ENCODE measurements at regions not wholly inside any gene's neighbourhood (a gene's known extent, or its start where the extent isn't known, plus 50 kb on each side); places are given as distances from the start of the nearest gene placed in this dataset.
"Not testable (repeated sequence)": the region's sequence is repeated elsewhere in the genome, so short reads cannot be mapped to it uniquely, and the experiment has no call there.

DNA sequence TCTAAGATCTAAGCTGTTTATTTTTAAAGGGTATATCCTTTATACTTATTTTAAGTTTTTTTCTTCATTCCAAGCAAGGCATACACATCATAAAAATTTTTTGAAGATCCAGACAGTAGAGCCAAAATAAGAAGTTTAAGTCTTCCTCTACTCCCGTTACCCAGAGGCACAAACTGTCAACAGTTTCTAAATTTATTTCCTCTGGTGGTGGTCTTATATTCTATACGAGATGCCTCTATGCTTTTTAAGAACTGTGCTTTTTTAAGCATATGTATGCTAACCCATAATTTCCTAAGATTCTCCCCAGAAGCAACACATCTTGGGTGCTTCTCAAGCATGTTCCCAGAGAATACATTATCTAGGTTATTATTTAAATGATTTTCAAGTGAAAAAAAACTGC is 383.6 kb downstream of the COG6 start:
- DNase-seq (ENCODE audit: low read depth in 3 of 3), result no peak

DNA sequence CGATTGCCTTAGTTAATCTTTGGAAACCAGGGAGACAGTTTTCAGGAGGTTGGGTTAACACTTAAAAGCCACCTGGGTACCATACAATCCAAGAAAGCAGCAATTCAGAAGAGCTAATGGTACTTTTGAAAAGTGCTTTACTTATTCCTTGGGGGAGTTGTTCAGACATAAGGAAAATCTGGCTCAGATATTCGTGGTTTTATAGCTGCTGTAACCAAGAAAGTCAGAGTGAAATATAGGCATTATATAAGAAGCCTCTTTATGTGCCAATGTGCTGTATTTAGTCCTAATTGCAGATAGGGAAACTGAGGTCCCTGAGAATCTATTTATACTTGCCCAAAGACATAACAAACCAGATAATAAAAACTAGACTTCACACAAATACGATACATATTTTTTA is 387.5 kb downstream of the COG6 start:
- no peak for DNase-seq (ENCODE audit: low read depth in 3 of 3)

DNA sequence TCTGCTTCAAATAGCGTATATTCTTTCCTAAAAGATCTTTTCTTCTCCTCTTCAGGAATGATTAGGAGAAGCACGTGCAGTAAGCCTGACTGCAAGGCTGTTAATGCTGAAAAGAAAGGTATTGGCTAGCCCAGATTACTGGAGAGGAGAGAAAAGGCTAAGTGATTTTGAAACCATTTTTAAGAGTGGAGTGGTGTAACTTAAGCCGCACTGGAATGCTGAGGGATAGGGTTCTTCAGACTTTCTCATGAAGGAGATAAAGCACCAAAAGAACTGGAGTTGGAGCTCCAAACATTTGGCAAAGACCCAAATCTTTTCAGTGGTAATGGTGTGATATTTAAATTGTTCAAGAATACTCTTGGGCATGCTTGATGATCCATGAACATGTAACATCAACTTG is 388.3 kb downstream of the COG6 start:
- DNase-seq (ENCODE audit: low read depth in 3 of 3), result no peak

DNA sequence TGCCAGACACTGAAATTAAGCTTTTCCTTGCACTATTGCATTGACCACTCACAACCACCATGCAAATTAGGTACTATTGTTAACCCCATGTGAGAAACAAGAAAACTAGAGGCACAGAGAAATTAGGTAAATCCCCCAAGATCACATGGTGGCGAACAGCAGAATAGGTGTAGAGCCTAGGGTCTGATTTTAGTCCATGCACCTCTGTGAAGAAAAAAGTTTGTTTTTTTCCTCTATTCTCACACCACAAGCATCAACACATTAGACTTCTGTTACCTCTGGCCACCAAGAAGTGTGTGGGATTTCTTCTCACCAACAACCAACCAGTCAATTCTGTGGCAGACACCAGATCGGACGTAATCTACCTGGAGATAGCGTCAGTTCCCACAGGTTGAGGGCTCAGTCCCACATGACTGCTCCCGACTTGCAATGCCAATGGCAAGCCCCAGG is 391.9 kb downstream of the COG6 start:
- no peak for DNase-seq (ENCODE audit: low read depth in 3 of 3)

DNA sequence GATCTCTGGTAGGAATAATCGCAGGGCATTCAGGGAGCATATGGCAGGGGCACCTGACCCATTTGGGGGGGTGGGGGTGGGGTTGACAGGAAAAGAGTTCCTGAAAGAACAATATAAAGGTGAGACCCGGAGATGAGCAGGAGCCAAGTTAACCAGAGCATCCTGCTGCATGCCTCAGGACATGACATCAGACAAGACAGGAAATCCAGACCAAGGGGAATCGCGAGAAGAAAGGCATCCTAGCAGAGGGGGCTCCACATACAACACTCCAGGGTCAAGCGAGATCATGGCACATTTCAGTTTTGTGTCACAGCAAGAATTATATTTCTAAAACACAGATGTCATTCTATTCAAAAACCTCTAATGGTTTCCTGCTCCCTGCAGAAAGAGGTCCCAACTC is 393.1 kb downstream of the COG6 start:
- no peak for DNase-seq (ENCODE audit: low read depth in 3 of 3)

DNA sequence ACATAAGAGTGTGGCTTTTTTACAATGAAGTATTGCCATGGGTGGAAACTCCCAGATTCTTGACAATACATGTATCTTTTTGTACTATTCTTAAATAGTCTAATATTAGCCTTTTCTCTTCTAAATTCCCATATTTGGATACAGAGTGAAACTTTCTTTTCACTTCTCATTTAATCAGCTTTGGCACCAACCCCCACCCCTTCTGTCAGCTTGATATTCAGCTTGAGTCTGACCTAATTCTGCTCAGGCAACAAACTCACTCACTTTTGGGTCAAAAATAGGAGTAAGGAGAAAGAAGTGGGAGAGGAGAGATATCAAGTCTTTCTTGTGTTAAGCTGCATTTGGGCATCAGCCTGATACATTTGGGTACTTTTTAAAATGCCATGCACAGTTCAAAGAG is 397.5 kb downstream of the COG6 start:
- DNase-seq (ENCODE audit: low read depth in 3 of 3), result no peak

DNA sequence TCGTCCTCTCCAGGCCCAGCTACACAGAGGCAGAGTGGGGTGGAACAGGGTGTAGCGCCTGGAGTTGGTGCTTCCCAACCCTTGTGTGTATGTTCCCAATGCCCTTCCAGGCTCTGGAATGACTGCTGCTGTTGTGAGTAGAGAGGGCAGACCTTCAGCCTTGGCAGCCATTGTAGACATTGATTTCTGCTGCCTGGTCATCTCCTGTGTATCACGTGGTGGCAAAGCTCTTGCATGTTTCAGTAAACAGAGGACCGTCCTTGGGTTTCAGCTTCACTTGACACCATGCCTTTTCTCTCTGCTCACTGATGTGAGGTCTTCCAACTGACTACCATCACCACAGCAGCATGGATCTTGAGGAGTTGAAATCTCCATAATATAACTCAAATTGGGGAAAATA is 397.9 kb downstream of the COG6 start:
- no peak for DNase-seq (ENCODE audit: low read depth in 3 of 3)

DNA sequence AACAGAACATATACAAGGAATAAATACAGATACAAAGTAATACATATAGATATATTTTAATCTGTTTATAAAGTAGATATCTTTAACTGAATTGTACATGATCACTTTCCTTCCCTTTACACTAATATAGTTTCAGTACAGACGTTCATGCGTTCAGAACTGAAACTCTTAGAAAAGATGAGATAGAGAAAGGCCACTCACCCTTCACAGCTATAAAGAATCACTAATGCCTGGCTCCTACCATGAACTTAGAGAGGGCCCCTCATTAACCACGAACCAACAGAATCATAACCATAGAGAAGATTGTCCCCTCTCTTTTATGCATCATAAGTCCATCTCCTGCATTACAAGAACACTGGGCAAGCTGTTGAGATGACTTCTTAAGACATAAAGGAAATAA is 399.0 kb downstream of the COG6 start:
- DNase-seq (ENCODE audit: low read depth in 3 of 3), result not testable (repeated sequence)

DNA sequence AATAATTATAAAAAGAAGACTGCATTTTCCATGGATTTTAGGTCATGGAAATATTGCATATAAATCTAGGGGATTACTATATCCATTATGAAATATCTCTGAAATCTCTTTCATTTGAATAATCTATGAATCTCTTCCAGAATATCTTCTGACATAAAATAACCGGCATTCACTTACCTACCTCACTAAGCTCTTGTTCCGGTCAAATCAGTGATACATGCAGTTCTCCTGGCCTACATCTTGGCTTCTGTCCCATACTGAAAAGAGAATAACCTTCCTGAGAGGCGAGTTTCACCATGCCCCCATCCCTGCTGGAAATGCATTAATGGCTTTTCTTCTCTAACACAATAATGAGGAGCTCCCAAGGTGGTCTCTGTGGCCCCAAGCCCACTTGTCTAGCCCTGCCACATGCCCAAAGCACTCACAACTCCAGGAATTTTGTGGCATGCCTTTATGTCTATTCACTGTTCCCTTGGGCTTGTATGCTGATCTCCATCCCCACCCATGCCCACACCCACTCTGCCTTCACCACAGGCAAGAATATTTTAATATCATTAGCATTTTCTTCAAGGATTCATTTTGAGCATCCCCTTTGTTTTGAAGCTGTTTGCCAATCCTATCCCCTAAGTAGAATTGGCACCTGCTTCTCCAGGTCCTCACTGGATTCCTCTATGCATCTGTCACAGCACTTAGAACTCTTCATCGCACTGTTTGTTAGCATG is 401.6 kb downstream of the COG6 start:
- DNase-seq (ENCODE audit: low read depth in 3 of 3), result no peak

DNA sequence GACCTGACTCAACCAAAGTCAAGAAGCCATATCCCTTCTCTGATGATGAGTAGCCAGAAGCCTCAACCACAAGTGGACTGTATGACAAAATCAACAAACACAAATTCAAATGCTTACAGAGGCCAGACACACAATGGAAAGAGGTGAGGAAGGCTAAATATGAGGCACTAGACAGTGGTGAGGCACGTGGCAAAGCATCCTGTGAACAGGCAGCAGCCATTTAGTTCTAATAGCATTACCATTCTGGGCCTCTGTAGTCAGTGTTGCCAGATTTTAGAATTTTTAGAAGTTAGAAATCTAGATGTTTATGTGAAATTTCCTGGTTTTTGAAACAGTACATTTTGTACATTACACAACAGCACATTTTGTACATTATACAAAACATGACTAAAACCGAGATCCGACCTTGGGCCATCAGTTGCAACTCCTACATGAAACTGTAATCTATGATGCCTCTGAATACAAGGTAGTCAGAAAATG is 403.3 kb downstream of the COG6 start:
- no peak for DNase-seq (ENCODE audit: low read depth in 3 of 3)

DNA sequence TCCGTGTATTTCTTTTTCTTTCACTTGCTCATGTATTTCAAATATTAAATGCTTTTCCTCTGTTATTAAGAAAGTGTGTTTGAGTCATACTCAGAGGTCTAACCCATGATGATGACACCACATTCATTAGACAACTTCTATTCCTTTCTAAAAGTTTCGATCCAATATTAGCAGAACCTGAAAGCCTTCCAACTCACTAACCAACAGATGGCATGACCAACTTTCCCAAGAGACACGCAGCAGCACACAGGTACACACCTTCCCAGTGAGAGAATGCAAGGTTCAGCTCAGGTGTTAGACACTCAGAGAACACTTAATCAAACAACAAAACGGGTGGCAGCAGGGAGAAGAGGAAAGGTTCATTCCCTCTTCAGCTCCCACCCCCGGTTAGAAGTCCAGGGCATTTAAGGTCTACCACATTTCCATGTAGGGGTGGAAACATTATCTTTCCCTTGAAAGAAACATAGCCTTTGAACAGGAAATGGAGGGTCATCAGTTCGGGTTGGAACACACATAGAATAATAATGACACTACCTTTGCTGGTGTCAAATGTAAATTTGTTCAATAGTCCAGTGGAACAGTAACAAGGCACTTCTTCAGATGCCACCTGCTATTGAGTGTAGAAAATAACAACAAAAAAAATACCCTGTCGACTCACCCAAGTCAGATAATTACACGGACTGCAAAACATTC is 404.2 kb downstream of the COG6 start:
- DNase-seq (ENCODE audit: low read depth in 3 of 3), result no peak

DNA sequence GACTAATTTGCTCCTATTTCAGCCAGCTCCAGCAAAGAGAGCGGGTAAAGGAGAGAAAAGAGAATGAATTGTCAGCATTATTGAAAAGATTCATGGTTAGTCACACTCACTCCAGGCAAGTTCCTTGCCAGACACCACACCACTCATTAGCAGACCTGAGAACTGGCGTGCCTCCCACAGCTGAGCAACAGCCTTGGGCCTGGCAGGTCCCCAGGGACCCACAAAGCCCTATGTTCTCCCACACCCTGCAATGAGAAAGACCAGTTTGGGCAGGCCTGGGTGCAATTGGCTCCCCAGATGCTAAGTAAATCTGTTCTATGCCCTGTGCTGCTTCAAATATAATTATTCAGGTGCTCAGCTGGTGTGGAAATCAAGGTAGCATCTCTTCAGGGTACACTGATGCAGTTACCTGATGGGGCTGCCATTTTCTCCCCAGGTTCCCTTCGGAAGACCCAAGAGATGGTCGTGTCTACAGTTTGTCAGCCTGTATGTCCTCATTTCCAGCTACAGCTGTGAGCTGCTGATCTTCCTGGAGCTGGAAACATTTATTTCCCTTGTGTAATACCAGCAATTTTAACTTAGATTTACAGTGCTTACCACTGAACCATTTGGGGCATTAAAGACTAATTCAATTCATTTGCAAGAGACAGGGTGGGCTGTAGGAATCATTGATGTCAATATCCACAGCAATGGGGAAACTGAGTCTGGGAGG is 405.0 kb downstream of the COG6 start:
- peak; percentile 30 to 54 (median 42) for DNase-seq (ENCODE audit: low read depth in 3 of 3)

DNA sequence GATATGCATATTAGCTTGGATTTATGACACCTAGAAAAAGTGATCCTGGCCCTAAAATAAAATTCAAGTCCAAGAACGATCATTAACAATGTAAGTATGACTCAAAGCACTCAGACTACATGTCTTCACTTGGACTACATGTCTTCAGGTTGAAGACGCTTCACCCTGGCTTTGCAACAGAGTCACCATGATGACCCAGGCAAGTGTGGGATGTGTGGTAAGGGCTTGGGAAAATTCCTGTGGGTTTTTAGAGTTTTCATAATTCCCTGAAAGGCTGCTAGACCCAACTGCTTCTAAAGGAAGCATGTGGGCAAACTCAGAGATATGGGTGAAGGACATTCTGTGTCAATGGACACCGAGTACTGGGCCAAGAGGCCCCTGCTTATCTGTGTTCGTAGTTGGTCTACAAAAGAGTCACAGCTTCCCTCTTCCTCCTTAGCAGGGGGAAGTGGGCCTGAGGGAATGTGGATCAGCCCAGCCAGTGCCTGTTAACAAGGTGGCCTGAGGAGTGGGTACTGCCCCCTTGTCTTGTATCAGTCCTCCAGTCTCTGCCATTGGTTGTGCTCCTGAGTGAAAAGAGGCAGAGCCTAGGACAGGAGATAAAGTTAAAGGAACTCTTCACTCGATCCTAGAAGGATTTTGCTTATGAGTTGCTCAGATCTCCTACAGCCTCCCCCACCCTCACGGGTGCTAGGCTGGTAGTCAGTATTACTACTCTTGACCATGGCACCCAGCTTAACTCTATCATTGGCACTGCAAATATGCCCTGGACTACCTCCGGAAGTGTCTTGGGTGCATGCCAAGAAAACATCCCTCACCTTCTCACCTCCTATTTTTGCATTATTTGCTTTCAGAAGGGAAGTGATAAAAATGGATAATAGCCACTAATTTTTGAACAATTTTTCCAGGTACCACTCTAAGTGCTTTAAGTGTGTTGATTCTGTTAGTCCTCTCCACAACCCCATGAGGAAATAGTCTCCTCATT is 406.3 kb downstream of the COG6 start:
- no peak for DNase-seq (ENCODE audit: low read depth in 3 of 3)

DNA sequence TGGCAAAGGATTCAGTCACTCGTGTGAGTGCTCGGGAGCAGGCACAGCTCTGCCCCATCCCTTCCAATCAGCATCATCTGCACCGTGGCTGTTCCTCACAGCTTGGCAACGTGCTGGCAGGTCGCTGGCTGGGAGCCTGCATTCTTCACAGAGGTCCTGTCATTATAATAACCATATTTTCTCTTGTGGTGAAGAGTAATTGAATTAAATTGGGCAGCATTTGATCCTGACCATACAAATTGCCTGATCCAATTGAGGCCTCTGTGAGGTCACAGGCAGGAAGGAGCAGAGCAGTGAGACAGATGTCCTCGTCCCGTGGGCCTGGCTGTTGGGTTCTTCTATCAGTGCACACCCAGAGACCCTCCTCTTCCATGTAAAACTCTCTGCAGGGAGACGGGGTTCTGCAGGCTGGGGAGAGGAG is 407.8 kb downstream of the COG6 start:
- DNase-seq (ENCODE audit: low read depth in 3 of 3), result no peak

DNA sequence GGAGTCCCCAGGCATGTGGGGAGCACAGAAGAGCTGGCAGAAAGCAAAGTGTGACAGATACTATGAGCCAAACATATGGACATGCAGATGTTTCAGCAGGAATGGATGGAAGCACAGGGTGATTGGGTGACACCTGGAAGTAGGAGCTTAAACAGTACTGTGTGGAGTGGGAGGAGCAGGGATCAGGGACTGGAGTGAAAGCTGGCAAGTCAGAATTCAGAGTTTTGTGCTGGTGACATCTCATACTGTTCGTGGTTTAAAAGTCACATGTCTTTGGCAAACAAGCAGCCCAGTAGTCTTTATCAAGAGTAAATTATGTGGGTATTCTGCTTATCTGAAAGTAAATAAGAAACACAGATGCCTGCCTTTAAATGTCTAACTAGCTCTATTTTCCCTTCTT is 408.2 kb downstream of the COG6 start:
- no peak for DNase-seq (ENCODE audit: low read depth in 3 of 3)

DNA sequence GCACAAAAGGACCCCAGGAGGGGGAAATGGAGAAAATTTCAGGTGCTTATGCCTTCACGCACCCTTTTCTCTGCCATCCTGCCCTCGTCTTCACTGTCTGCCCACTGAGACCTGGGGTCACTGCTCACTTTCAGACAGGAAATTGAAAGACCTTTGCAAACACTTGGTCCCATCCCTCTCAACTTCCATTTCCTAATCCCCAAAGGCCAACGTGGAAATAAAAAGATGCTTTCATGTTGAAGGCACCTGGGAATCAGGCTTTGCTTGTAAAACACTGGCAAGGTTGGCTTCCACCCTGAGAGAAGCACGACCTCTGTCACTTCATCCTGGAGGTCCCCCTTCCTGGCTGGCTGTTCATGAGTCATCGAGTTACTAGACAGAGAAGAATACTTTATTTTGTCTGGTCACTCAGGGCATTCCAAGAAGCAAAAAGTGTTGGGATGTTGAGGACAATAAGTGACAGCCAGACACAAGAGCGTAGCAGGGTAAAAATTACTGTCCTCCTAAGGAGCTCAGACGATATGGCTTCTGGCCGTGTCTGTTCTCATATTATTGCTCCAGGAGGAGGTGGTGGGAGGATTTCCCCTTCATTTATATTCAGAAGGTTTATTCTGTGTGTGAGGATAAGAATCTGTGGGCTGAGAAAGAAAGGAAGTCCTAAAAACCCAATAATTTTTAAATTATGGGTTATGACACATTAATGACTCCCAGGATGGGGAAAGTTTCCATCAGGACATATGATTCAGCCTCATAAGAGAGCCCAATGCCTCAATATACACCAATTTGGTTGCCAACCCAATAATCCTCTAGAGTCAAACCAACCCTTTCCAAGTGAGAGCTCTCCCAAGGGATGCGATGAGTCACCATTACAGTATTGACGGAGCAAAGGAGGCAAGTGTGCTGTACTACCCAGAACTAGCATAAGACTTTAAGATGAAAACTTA is 409.0 kb downstream of the COG6 start:
- no peak for DNase-seq (ENCODE audit: low read depth in 3 of 3)

DNA sequence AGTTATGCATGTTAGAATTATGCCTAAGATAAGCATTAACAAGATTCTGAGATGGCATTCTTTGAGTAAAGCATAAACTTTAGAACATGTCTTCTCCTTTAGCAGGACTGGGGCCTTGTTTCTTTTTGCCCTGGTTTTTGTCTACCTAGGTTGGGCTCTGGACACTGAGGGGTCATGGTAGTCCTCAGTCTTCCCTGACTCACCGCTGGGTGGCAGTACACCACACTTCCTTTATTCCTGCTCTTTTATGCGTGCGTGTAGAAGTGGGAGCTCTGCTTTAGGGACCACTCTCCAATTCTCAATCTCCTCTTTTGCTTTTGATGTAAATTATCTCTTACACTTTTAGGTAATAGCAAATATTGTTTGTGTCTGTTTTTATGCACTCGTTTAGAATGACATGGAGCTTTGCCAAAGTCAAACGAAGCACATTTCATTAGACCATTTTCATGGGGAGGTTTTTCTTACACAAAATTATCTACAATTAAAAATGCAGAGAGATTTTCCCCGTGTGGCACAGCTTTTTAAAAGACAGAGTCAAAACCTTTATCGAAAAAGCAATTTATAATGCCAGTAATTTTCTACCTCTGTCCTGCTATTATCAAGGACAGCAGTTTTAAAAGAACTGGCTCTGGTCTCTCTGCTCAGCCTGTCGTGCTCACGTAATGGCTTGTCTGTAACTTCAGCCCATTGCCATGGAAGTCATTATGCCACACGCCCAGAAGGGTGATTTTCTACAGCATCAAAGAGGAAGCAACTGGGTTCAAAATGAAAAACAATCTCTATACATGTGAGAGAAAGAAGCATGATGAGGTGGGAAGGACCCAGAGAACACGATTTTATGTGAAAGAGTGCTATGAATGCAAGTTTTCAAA is 413.9 kb downstream of the COG6 start:
- DNase-seq (ENCODE audit: low read depth in 3 of 3), result peak; percentile 42 to 68 (median 58)

DNA sequence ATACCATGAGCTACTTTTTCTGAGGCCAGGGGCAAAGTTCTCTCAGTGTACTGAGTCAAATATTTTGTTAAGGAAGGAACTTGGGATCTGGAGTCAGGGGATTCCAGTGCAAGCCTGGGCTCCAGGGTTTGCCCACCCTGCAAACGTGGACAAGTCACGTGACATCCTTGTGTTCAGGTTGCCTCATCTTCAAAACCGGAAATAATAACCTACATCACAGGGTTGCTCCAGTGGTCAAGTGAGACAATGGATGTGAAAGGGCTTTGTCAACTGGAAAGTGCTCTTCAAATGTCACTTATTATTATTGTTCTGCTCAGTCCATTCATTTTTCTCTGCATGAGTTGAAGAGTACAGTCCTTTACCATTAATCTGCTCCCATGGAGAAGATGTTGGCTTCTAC is 414.9 kb downstream of the COG6 start:
- DNase-seq (ENCODE audit: low read depth in 3 of 3), result no peak

DNA sequence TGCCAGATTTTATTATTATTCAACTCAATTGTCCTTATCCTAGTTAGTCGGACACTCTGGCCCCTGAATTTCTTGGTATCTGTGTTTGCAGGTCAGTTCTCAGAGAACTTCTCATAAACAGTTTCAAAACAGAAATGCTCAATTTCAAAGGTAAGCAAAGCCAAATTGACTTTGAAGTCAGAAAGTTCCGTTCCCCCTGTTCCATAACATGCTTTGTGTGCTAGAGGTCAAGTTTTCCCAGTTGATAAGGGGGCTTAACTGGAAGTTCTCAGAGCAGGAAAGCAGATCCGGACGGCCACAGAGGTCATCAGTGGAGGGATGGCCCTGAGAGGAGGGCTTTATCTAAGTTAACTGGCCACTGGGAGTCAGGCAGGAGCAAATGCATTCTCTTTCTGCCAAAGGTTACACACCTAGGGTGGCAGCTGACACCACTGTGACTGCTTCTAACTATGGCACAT is 417.2 kb downstream of the COG6 start:
- no peak for DNase-seq (ENCODE audit: low read depth in 3 of 3)
